ENCODE measurements at regions not wholly inside any gene's neighbourhood (a gene's known extent, or its start where the extent isn't known, plus 50 kb on each side); places are given as distances from the start of the nearest gene placed in this dataset.

DNA sequence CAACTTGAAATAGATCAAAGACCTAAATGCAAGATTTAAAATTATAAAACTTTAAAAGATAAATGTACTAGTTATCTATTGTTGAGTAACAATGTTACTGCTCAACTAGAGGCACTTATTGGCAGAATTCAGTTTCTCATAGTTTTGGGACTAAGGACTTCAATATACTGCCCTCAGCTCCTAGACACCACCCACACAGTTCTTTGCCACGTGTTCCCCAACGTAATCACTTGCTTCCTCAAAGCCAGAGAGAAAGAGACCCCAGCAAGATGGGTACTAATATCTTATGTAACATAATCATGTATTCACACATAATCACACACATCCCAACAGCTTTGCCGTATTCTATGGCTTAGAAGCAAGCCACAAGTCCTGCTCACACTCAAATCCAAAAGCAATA, 50.3 kb upstream of the SLC22A16 start:
- Histone ChIP-seq H3K9me3 (ENCODE audit: control insufficient read depth in 2 of 2, low read length in 2 of 2) (no peaks in the 10 kb centered on the region), H3K9ac (ENCODE audit: low read depth in 1 of 2, low read length in 2 of 2) (no peak overlapping the region), H3K4me3 (ENCODE audit: low read length in 2 of 2) (no peak overlapping the region), H3K36me3 (ENCODE audit: control insufficient read depth in 2 of 2, insufficient read depth in 2 of 2, low read length in 2 of 2) (no peaks in the 10 kb centered on the region), H3K4me1 (ENCODE audit: control insufficient read depth in 2 of 2, insufficient read depth in 2 of 2, low read length in 2 of 2) (no peaks in the 10 kb centered on the region), H3K27me3 (ENCODE audit: control insufficient read depth in 2 of 2, insufficient read depth in 2 of 2, low read length in 2 of 2) (no peaks in the 10 kb centered on the region), H3K27ac (ENCODE audit: low read depth in 2 of 2, low read length in 2 of 2) (no peak overlapping the region)

Measured in mucosa of rectum (tissue), 2 donors.